ENCODE measurements at regions not wholly inside any gene's neighbourhood (a gene's known extent, or its start where the extent isn't known, plus 50 kb on each side); places are given as distances from the start of the nearest gene placed in this dataset.

- no peaks in the 10 kb centered on the region for H3K4me1 ChIP-seq (ENCODE audit: control insufficient read depth, extremely low read depth, insufficient read depth, low read length)
- H3K9ac ChIP-seq (ENCODE audit: insufficient read depth, low read length), result no peak overlapping the region
- no peaks in the 10 kb centered on the region for H3K36me3 ChIP-seq (ENCODE audit: control insufficient read depth, insufficient read depth, low read length)
- H3K4me3 ChIP-seq (replicated peaks in 1 of 4; ENCODE audit: control extremely low read depth in 1 of 4, insufficient read depth in 1 of 4, low read depth in 3 of 4, low read length in 4 of 4), result no peak overlapping the region
- no peak overlapping the region for H3K27ac ChIP-seq (ENCODE audit: insufficient read depth, low read length)
- H3K27me3 ChIP-seq (ENCODE audit: control insufficient read depth, insufficient read depth, low read length), result no peaks in the 10 kb centered on the region
- H2AFZ ChIP-seq (ENCODE audit: low read length), result no peak overlapping the region
- no peak overlapping the region for H3K4me2 ChIP-seq (ENCODE audit: extremely low read depth, insufficient read depth, low read length)
- DNase-seq (ENCODE audit: low read depth in 2 of 2), result no peak
- no peaks in the 10 kb centered on the region for H3K9me3 ChIP-seq (ENCODE audit: control insufficient read depth, insufficient read depth, low read depth, low read length)
- no peak for TF ChIP-seq EZH2 (IDR thresholded peaks at IDR 0.05; ENCODE audit: low read length, missing control alignments)
- no peak for TF ChIP-seq CTCF (conservative IDR thresholded peaks at IDR 0.05 in 1 of 2, IDR thresholded peaks at IDR 0.05 in 1 of 2; ENCODE audit: low read depth in 1 of 2, low read length in 2 of 2)
- H4K20me1 ChIP-seq (ENCODE audit: control insufficient read depth, extremely low read depth, insufficient read depth, low read length), result no peaks in the 10 kb centered on the region
- H3K79me2 ChIP-seq (ENCODE audit: control insufficient read depth, insufficient read depth, low read length), result no peaks in the 10 kb centered on the region
Measured at GRCh38 chr15:62512904-62513303, 347.8 kb upstream of the C2CD4B start.

- H3K79me2 ChIP-seq (ENCODE audit: control insufficient read depth, insufficient read depth, low read length), result no peaks in the 10 kb centered on the region
- no peaks in the 10 kb centered on the region for H4K20me1 ChIP-seq (ENCODE audit: control insufficient read depth, extremely low read depth, insufficient read depth, low read length)
- no peaks in the 10 kb centered on the region for H3K36me3 ChIP-seq (ENCODE audit: control insufficient read depth, insufficient read depth, low read length)
- H3K4me3 ChIP-seq (replicated peaks in 1 of 4; ENCODE audit: control extremely low read depth in 1 of 4, insufficient read depth in 1 of 4, low read depth in 3 of 4, low read length in 4 of 4), result no peak overlapping the region
- no peak for DNase-seq (ENCODE audit: low read depth in 2 of 2)
- no peak overlapping the region for H2AFZ ChIP-seq (ENCODE audit: low read length)
- H3K4me1 ChIP-seq (ENCODE audit: control insufficient read depth, extremely low read depth, insufficient read depth, low read length), result no peaks in the 10 kb centered on the region
- no peaks in the 10 kb centered on the region for H3K27me3 ChIP-seq (ENCODE audit: control insufficient read depth, insufficient read depth, low read length)
- no peak overlapping the region for H3K4me2 ChIP-seq (ENCODE audit: extremely low read depth, insufficient read depth, low read length)
- no peak overlapping the region for H3K27ac ChIP-seq (ENCODE audit: insufficient read depth, low read length)
- no peaks in the 10 kb centered on the region for H3K9me3 ChIP-seq (ENCODE audit: control insufficient read depth, insufficient read depth, low read depth, low read length)
- H3K9ac ChIP-seq (ENCODE audit: insufficient read depth, low read length), result no peak overlapping the region
- TF ChIP-seq CTCF (conservative IDR thresholded peaks at IDR 0.05 in 1 of 2, IDR thresholded peaks at IDR 0.05 in 1 of 2; ENCODE audit: low read depth in 1 of 2, low read length in 2 of 2), result no peak
Measured at GRCh38 chr15:62513893-62514292, 348.8 kb upstream of the C2CD4B start.

- DNase-seq (ENCODE audit: low read depth in 2 of 2), result no peak
- no peak for TF ChIP-seq EZH2 (IDR thresholded peaks at IDR 0.05; ENCODE audit: low read length, missing control alignments)
Measured at GRCh38 chr15:62515696-62516395, 350.8 kb upstream of the C2CD4B start.

More at GRCh38 chr15:62515696-62516395, 350.8 kb upstream of the C2CD4B start:
- Histone ChIP-seq H3K36me3 (ENCODE audit: control insufficient read depth, insufficient read depth, low read length) (no peaks in the 10 kb centered on the region), H3K4me3 (replicated peaks in 1 of 4; ENCODE audit: control extremely low read depth in 1 of 4, insufficient read depth in 1 of 4, low read depth in 3 of 4, low read length in 4 of 4) (no peak overlapping the region), H3K4me2 (ENCODE audit: extremely low read depth, insufficient read depth, low read length) (no peak overlapping the region), H3K27ac (ENCODE audit: insufficient read depth, low read length) (no peak overlapping the region), H3K9ac (ENCODE audit: insufficient read depth, low read length) (no peak overlapping the region), H3K9me3 (ENCODE audit: control insufficient read depth, insufficient read depth, low read depth, low read length) (no peaks in the 10 kb centered on the region), H4K20me1 (ENCODE audit: control insufficient read depth, extremely low read depth, insufficient read depth, low read length) (no peaks in the 10 kb centered on the region), H3K79me2 (ENCODE audit: control insufficient read depth, insufficient read depth, low read length) (no peaks in the 10 kb centered on the region), H2AFZ (ENCODE audit: low read length) (no peak overlapping the region), H3K4me1 (ENCODE audit: control insufficient read depth, extremely low read depth, insufficient read depth, low read length) (no peaks in the 10 kb centered on the region), H3K27me3 (ENCODE audit: control insufficient read depth, insufficient read depth, low read length) (no peaks in the 10 kb centered on the region)

Data from fibroblast of lung (primary cell).